HepG2 (cell line): ENCODE measurements at regions not wholly inside any gene's neighbourhood (a gene's known extent, or its start where the extent isn't known, plus 50 kb on each side); places are given as distances from the start of the nearest gene placed in this dataset.

ENCODE experiments used
- ATAC-seq: fragments of 200-7000 bp; cut with Tn5 transposase; 3 replicates; pipeline ENCODE4 v1.9.1; 2020; ENCODE audit warnings: mild to moderate bottlenecking, moderate library complexity
- BruUV-seq: library from RNA; stranded (reverse); fragments of 400-500 nt; replicated peaks from 2 replicates; lab custom pipeline; 2021; lab: Mats Ljungman, UMichigan
- CTCF ChIA-PET: fragments of 300-600 bp; formaldehyde crosslinking; extraction: SDS; loops from one replicate; lab custom pipeline; 2021; ENCODE audit warnings: low total read pairs, inconsistent platforms, low intra/inter-chr PET ratio; lab: Yijun Ruan, JAX
- POLR2A ChIA-PET: fragments of 350-600 bp; sonication (Branson Sonifier 250); formaldehyde crosslinking; loops from one replicate; lab custom pipeline; 2020; ENCODE audit warnings: antibody characterized with exemption, inconsistent platforms; lab: Yijun Ruan, JAX
- DNase-seq: peaks from one replicate; pipeline ENCODE4 v3.0.0-alpha.2; 2015; ENCODE audit warnings: low spot score
- FAIRE-seq: peaks from 3 replicates; lab custom pipeline; 2011; peaks lifted over from hg19 to GRCh38; lab: Jason Lieb, UNC
- H2AFZ ChIP-seq: one replicate; pipeline ENCODE4 v1.6.1; 2011; ENCODE audit warnings: low read length, inconsistent platforms
- H3K27ac ChIP-seq: fragments of 300-600 bp; 3 replicates; pipeline ENCODE4 v1.8.0; 2011; ENCODE audit warnings: mixed run types, mild to moderate bottlenecking, mixed read lengths, low read length, inconsistent platforms; ENCODE audit not compliant: insufficient read depth; ENCODE audit errors: extremely low read length
- H3K27me3 ChIP-seq, 2 experiments: fragments of 200-600 bp in 1 of 2; 2 replicates in 1 of 2; 3 replicates in 1 of 2; pipeline versions ENCODE4 v1.6.0 to v1.8.0; 2011; ENCODE audit warnings: low read length in 2 of 2, mild to moderate bottlenecking in 2 of 2, moderate library complexity in 2 of 2, inconsistent platforms in 1 of 2; ENCODE audit not compliant: insufficient read depth in 2 of 2, control insufficient read depth in 1 of 2
- H3K36me3 ChIP-seq, 2 experiments: fragments of 200-600 bp in 1 of 2; replicated peaks in 1 of 2; 2 replicates in 1 of 2; 3 replicates in 1 of 2; pipeline versions ENCODE4 v1.5.1 to v1.8.0; 2011; ENCODE audit warnings: low read length in 2 of 2, inconsistent platforms in 1 of 2; ENCODE audit not compliant: insufficient read depth in 2 of 2, control insufficient read depth in 1 of 2
- H3K4me1 ChIP-seq: 2 replicates; pipeline ENCODE4 v1.5.1; 2012; ENCODE audit warnings: low read length, inconsistent platforms; ENCODE audit not compliant: insufficient read depth
- H3K4me2 ChIP-seq: 2 replicates; pipeline ENCODE4 v1.6.0; 2011; ENCODE audit warnings: low read depth, low read length, inconsistent platforms
- H3K4me3 ChIP-seq, 3 experiments: fragments of 200-600 bp in 1 of 3; sonication (generic), shearing (Covaris generic) in 1 of 3; replicated peaks in 1 of 3; 2 replicates each; pipeline ENCODE4 v1.5.1; 2011 to 2016; ENCODE audit warnings: low read length in 3 of 3, inconsistent platforms in 2 of 3, low read depth in 2 of 3, mild to moderate bottlenecking in 2 of 3, control low read depth in 1 of 3, mixed read lengths in 1 of 3; ENCODE audit not compliant: insufficient read depth in 1 of 3
- H3K79me2 ChIP-seq: one replicate; pipeline ENCODE4 v1.6.1; 2011; ENCODE audit warnings: low read length, inconsistent platforms; ENCODE audit not compliant: insufficient read depth
- H3K9ac ChIP-seq: 2 replicates; pipeline ENCODE4 v1.6.0; 2011; ENCODE audit warnings: mild to moderate bottlenecking, low read depth, low read length, inconsistent platforms; ENCODE audit not compliant: insufficient read depth
- H3K9me3 ChIP-seq: 2 replicates; pipeline ENCODE4 v1.5.1; 2012; ENCODE audit warnings: mild to moderate bottlenecking, low read length
- H4K20me1 ChIP-seq: 2 replicates; pipeline ENCODE4 v1.6.0; 2011; ENCODE audit warnings: inconsistent platforms, mild to moderate bottlenecking, low read length, moderate library complexity; ENCODE audit not compliant: insufficient read depth
- ASH2L ChIP-seq: fragments of 300-600, 200-600 bp; sonication (generic); IDR thresholded peaks from 2 replicates; pipeline ENCODE4 v1.7.0; 2017; ENCODE audit warnings: low read depth, mild to moderate bottlenecking, moderate library complexity, mixed read lengths, low read length; ENCODE audit not compliant: insufficient read length
- CENPX ChIP-seq: sonication (generic); formaldehyde crosslinking; IDR thresholded peaks from 2 replicates; pipeline ENCODE4 v1.9.0; 2021; ENCODE audit warnings: mild to moderate bottlenecking, missing genetic modification reagents, moderate library complexity
- FOXO4 ChIP-seq: sonication (generic); formaldehyde crosslinking; conservative IDR thresholded peaks from 2 replicates; pipeline ENCODE4 v1.8.1; 2023; ENCODE audit warnings: missing genetic modification reagents
- HNRNPUL1 ChIP-seq: fragments of 200-400 bp; formaldehyde crosslinking; IDR thresholded peaks from 2 replicates; pipeline ENCODE4 v1.6.1; 2017; ENCODE audit warnings: low read depth, mild to moderate bottlenecking, low read length, moderate library complexity
- KMT2B ChIP-seq: IDR thresholded peaks from 2 replicates; pipeline ENCODE4 v1.6.1; 2016; ENCODE audit warnings: missing genetic modification reagents, missing compliant biosample characterization
- MAFF ChIP-seq: IDR thresholded peaks from 2 replicates; pipeline ENCODE4 v1.6.1; 2011; ENCODE audit warnings: low read depth, low read length, improper control_type of control experiment
- MAFK ChIP-seq, 2 experiments: IDR thresholded peaks in 1 of 2; conservative IDR thresholded peaks in 1 of 2; 2 replicates each; pipeline ENCODE4 v1.6.1; 2011; ENCODE audit warnings: improper control_type of control experiment in 2 of 2, low read length in 2 of 2
- NAIF1 ChIP-seq: sonication (generic); formaldehyde crosslinking; IDR thresholded peaks from 2 replicates; pipeline ENCODE4 v1.5.0; 2020; ENCODE audit warnings: mild to moderate bottlenecking, missing genetic modification reagents, borderline replicate concordance
- NFE2L2 ChIP-seq: fragments of 150-350 bp; IDR thresholded peaks from 2 replicates; pipeline ENCODE4 v1.6.1; 2014; ENCODE audit warnings: low read length
- PLSCR1 ChIP-seq: sonication (generic); formaldehyde crosslinking; IDR thresholded peaks from 2 replicates; pipeline ENCODE4 v1.5.0; 2020; ENCODE audit warnings: missing genetic modification reagents, mild to moderate bottlenecking, borderline replicate concordance
- SMAD3 ChIP-seq: sonication (generic); formaldehyde crosslinking; IDR thresholded peaks from 2 replicates; pipeline ENCODE4 v1.4.0; 2020; ENCODE audit warnings: missing genetic modification reagents
- ZNF234 ChIP-seq: sonication (generic); formaldehyde crosslinking; conservative IDR thresholded peaks from 2 replicates; pipeline ENCODE4 v1.5.1; 2020; ENCODE audit warnings: mild to moderate bottlenecking, missing genetic modification reagents
- ZNF333 ChIP-seq: sonication (generic); formaldehyde crosslinking; IDR thresholded peaks from 2 replicates; pipeline ENCODE4 v1.4.0; 2020; ENCODE audit warnings: mild to moderate bottlenecking, missing genetic modification reagents, borderline replicate concordance
- ZNF354B ChIP-seq: sonication (generic); formaldehyde crosslinking; IDR thresholded peaks from 2 replicates; pipeline ENCODE4 v1.8.0; 2022; ENCODE audit warnings: mild to moderate bottlenecking, missing genetic modification reagents
- ZNF746 ChIP-seq: sonication (generic); formaldehyde crosslinking; IDR thresholded peaks from 2 replicates; pipeline ENCODE4 v1.8.0; 2022; ENCODE audit warnings: mild to moderate bottlenecking, missing genetic modification reagents
- ZNF749 ChIP-seq: sonication (generic); formaldehyde crosslinking; IDR thresholded peaks from 2 replicates; pipeline ENCODE4 v1.8.0; 2022; ENCODE audit warnings: mild to moderate bottlenecking, missing genetic modification reagents, moderate library complexity, borderline replicate concordance
- ZNF788 ChIP-seq: sonication (generic); formaldehyde crosslinking; IDR thresholded peaks from 2 replicates; pipeline ENCODE4 v1.5.0; 2020; ENCODE audit warnings: mild to moderate bottlenecking, missing genetic modification reagents, borderline replicate concordance
- WGBS: methylation state at CpG from one replicate; pipeline ENCODE4 v1.1.6; 2017; ENCODE audit warnings: low lambda C conversion rate; 5-methylcytosine and 5-hydroxymethylcytosine counted together
- in situ Hi-C: cut with HindIII; loops from 2 replicates; pipeline ENCODE4 v1.10.0; 2017; ENCODE audit warnings: low pct_unique_long_range_greater_than_20kb; ENCODE audit not compliant: extremely low pct_ligation_motif_present
- intact Hi-C: fragments of 100-400 bp; cut with micrococcal nuclease; formaldehyde crosslinking; loops from one replicate; pipeline ENCODE4 v1.10.0; 2022; ENCODE audit not compliant: unreplicated experiment

- H4K20me1 ChIP-seq = no peaks in the 10 kb centered on the region
- no peak for FAIRE-seq
- peaks cover 9% of the 10 kb centered on the region for H3K9me3 ChIP-seq
- 40% methylated on average over 3 of the region's 3 CpGs for WGBS
- peak; percentile 42 to 80; a peak in 2 of 4 replicates for TF ChIP-seq MAFK (conservative IDR thresholded peaks at IDR 0.05 in 1 of 2, IDR thresholded peaks at IDR 0.05 in 1 of 2; ENCODE audit: low read length in 2 of 2)
- TF ChIP-seq MAFF = peak; percentile 73
- no peak for TF ChIP-seq ASH2L
- TF ChIP-seq NFE2L2 = peak; percentile 44; the same call in 1 of the 2 replicates
- no peak for TF ChIP-seq CENPX (CRISPR knock-in tag)
- TF ChIP-seq FOXO4 (CRISPR knock-in tag) = no peak
- no peak overlapping the region for H3K4me3 ChIP-seq
- no peak overlapping the region for H3K9ac ChIP-seq
- BruUV-seq = no TSS peak
- H3K79me2 ChIP-seq = no peaks in the 10 kb centered on the region
- ChIA-PET POLR2A (no interaction called here), CTCF (no interaction called here)
- no peak for ATAC-seq
- DNase-seq = no peak
- intact Hi-C loops = no loop called here
- in situ Hi-C loops = no loop called here
- no peak overlapping the region for H3K4me2 ChIP-seq
- H3K27me3 ChIP-seq = no peaks in the 10 kb centered on the region
- H3K36me3 ChIP-seq = no peaks in the 10 kb centered on the region
- no peak overlapping the region for H2AFZ ChIP-seq
- H3K27ac ChIP-seq = no peak overlapping the region
- no peaks in the 10 kb centered on the region for H3K4me1 ChIP-seq
These were observed 119.3 kb upstream of the SLC24A5 start for GRCh38 chr15:48001393-48002039.

- CTCF ChIA-PET = no interaction called here
- POLR2A ChIA-PET = no interaction called here
- no peak for DNase-seq
- Histone ChIP-seq H3K9me3 (peaks cover 9% of the 10 kb centered on the region), H3K36me3 (no peaks in the 10 kb centered on the region), H4K20me1 (no peaks in the 10 kb centered on the region), H3K4me2 (no peak overlapping the region), H3K27ac (no peak overlapping the region), H3K27me3 (no peaks in the 10 kb centered on the region), H3K4me1 (no peaks in the 10 kb centered on the region), H2AFZ (no peak overlapping the region), H3K79me2 (no peaks in the 10 kb centered on the region), H3K4me3 (no peak overlapping the region), H3K9ac (no peak overlapping the region)
- intact Hi-C loops = no loop called here
- whole genome bisulfite sequencing = 48% methylated on average over 1 of the region's 1 CpG
- no peak for FAIRE-seq
- BruUV-seq = no TSS peak
- no peak for ATAC-seq
- in situ Hi-C loops = no loop called here
- TF ChIP-seq NAIF1 (no peak), SMAD3 (CRISPR knock-in tag) (no peak), ZNF333 (no peak), ZNF354B (CRISPR knock-in tag) (no peak), PLSCR1 (CRISPR knock-in tag) (no peak), ZNF788 (CRISPR knock-in tag) (no peak), ZNF234 (CRISPR knock-in tag) (no peak), ZNF746 (CRISPR knock-in tag) (no peak), ZNF749 (no peak), KMT2B (CRISPR knock-in tag) (no peak), HNRNPUL1 (no peak)
These were observed 118.0 kb upstream of the SLC24A5 start for GRCh38 chr15:48002767-48003166.
